ENCODE measurements at regions not wholly inside any gene's neighbourhood (a gene's known extent, or its start where the extent isn't known, plus 50 kb on each side); places are given as distances from the start of the nearest gene placed in this dataset.
"Not testable (repeated sequence)": the region's sequence is repeated elsewhere in the genome, so short reads cannot be mapped to it uniquely, and the experiment has no call there.

DNA sequence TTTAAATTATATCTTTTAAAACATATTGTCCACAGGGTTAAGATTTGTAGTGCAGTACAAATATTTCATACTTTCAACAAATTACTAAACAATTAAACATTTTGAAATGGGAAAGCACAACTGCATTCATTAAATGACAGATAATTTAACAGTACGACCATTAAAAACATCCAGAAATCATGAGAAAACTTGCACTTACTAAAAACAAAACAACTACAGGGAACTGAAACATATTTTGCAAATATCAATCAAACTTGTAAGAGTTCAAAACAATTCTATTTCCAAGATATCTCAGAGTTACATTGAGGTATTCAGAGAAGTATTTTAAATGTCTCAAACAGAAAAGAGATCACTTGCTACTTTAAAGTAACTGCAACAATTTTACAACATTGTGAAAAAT is 478.5 kb upstream of the PCDH10 start:
- no peak overlapping the region for H3K4me3 ChIP-seq (replicated peaks; ENCODE audit: low read depth, low read length)
- no peak for DNase-seq (ENCODE audit: low read depth)
- TF ChIP-seq, protein P1, sequence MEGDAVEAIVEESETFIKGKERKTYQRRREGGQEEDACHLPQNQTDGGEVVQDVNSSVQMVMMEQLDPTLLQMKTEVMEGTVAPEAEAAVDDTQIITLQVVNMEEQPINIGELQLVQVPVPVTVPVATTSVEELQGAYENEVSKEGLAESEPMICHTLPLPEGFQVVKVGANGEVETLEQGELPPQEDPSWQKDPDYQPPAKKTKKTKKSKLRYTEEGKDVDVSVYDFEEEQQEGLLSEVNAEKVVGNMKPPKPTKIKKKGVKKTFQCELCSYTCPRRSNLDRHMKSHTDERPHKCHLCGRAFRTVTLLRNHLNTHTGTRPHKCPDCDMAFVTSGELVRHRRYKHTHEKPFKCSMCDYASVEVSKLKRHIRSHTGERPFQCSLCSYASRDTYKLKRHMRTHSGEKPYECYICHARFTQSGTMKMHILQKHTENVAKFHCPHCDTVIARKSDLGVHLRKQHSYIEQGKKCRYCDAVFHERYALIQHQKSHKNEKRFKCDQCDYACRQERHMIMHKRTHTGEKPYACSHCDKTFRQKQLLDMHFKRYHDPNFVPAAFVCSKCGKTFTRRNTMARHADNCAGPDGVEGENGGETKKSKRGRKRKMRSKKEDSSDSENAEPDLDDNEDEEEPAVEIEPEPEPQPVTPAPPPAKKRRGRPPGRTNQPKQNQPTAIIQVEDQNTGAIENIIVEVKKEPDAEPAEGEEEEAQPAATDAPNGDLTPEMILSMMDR (IDR thresholded peaks at IDR 0.05; ENCODE audit: low read length, missing control alignments), result no peak

DNA sequence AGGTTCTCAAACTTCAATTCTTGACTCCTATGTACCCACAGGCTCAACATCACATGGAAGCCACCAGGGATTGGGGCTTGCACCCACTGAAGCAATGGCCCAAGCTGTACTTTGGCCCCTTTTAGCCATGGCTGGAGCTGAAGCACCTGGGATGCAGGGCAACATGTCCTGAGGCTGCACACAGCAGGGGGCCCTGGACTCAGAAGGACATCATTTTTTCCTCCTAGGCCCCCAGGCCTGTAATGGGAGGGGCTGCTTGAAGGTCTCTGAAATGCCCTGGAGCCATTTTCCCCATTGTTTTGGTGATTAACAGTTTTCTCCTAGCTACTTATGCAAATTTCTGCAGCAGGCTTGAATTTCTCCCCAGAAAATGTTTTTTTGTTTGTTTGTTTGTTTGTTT is 465.1 kb upstream of the PCDH10 start:
- DNase-seq (ENCODE audit: low read depth), result no peak
- TF ChIP-seq, protein P1 (IDR thresholded peaks at IDR 0.05; ENCODE audit: low read length, missing control alignments), result no peak
- no peak overlapping the region for H3K4me3 ChIP-seq (replicated peaks; ENCODE audit: low read depth, low read length)

DNA sequence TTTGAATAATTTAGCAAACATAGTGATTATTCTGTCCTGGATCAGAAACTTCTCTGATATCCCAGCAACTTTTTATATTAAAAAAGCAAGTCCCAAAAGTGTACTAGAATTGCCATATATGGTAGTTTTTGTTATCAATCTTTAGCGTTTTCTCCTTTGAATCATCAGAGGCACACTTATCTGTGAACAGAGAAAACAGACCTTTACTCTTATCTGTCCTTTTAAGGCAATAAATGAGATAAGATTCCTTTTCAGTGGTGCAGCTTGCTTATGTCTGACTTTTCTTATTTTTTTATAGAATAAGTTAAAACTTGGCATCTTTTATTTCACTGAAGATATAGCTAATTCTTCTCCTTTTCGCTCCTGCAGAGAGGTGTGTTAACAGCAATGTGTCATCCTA is 458.1 kb upstream of the PCDH10 start:
- no peak for DNase-seq (ENCODE audit: low read depth)
- no peak overlapping the region for H3K4me3 ChIP-seq (replicated peaks; ENCODE audit: low read depth, low read length)
- TF ChIP-seq, protein P1 (IDR thresholded peaks at IDR 0.05; ENCODE audit: low read length, missing control alignments), result no peak

DNA sequence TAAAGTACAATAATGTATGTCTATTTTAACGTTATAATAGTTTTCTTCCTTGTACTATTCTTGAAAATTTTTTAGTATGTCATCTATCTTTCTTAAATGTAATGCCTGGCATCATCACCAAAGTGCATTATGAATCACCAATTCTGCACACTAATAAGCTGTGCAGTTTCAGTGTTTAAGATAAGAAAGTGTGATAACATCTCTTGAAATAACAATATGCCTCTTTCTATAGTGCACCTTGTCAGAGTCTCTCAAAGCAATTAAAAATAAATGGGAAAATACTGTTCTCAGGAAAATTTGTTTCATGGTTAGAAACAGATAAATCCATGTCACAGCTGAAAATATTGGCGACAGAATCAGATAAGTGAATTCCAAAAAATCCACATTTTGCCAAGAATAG is 457.4 kb upstream of the PCDH10 start:
- DNase-seq (ENCODE audit: low read depth), result no peak
- TF ChIP-seq, protein P1 (IDR thresholded peaks at IDR 0.05; ENCODE audit: low read length, missing control alignments), result no peak
- H3K4me3 ChIP-seq (replicated peaks; ENCODE audit: low read depth, low read length), result no peak overlapping the region

DNA sequence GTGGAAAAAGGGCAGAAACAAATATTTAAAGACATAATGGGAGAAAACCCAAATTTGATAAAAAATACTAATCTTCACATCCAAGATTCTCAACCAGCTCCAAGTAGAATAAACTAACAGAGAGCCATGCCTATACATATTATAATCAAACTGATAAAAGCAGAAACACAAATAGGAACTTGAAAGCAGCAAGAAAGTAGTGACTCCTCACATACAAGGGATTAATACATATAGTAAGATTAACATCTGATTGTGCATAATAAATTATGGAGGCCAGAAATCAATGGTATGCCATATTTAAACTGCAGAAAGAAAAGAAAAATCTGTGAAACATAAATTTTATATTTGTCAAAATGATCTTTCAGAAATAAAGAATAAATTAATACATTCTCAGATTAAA is 454.3 kb upstream of the PCDH10 start:
- TF ChIP-seq, protein P1 (IDR thresholded peaks at IDR 0.05; ENCODE audit: low read length, missing control alignments), result no peak
- DNase-seq (ENCODE audit: low read depth), result no peak
- no peak overlapping the region for H3K4me3 ChIP-seq (replicated peaks; ENCODE audit: low read depth, low read length)

DNA sequence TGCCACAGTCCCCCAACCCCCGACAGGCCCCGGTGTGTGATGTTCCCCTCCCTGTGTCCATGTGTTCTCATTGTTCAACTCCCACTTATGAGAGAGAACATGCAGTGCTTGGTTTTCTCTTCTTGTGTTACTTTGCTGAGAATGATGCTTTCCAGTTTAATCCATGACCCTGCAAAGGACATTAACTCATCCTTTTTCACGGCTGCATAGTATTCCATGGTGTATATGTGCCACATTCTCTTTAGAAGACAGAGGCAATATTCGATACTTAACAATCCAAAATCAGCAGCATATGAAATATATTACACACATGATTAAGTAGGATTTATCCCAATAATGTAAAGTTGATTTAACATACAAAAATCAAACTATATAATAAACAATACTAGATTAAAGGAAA is 451.6 kb upstream of the PCDH10 start:
- not testable (repeated sequence) for H3K4me3 ChIP-seq (replicated peaks; ENCODE audit: low read depth, low read length); DNase-seq (ENCODE audit: low read depth)

DNA sequence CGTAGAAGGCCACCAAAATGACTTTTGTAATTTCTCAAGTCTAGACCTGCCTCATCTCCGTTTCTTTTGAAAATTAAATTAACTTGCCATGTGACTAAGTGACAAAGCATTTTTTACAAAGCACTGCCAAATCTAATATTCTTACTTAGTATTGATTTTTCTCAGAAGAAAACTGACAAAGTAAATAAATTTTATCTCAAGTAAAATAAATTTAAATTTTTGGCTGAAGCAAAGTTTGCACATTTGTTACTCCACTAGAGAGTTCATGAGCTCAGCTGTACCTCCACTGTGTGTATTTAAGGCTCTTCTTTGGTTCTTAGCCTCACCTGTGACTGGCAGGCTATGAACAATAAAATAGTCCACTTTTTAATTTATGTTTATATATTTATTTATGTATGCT is 441.1 kb upstream of the PCDH10 start:
- TF ChIP-seq, protein P1 (IDR thresholded peaks at IDR 0.05; ENCODE audit: low read length, missing control alignments), result no peak
- DNase-seq (ENCODE audit: low read depth), result no peak
- H3K4me3 ChIP-seq (replicated peaks; ENCODE audit: low read depth, low read length), result no peak overlapping the region

DNA sequence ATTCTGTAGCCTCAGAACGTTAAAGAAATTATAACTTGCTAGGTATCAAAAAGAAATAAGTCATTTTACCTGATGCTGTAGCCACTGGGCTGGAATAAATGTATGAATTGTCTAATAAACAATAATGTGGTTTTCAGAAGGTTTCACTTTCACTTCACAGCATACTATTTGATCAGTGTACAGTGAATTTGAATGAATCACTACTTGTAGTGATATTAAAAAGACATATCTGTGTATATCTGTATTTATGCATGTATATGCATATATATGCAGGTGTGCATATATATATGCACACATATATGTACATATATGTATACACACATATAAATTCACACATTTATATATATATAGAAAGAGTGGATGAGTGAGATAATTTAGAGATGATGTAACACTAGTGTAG is 440.0 kb upstream of the PCDH10 start:
- TF ChIP-seq, protein P1 (IDR thresholded peaks at IDR 0.05; ENCODE audit: low read length, missing control alignments), result no peak
- H3K4me3 ChIP-seq (replicated peaks; ENCODE audit: low read depth, low read length), result no peak overlapping the region
- no peak for DNase-seq (ENCODE audit: low read depth)
